ENCODE measurements at regions not wholly inside any gene's neighbourhood (a gene's known extent, or its start where the extent isn't known, plus 50 kb on each side); places are given as distances from the start of the nearest gene placed in this dataset.
"Not testable (repeated sequence)": the region's sequence is repeated elsewhere in the genome, so short reads cannot be mapped to it uniquely, and the experiment has no call there.

- Mint-ChIP-seq H3K36me3 (ENCODE audit: low read depth) (no peaks in the 10 kb centered on the region), H3K4me3 (no peak overlapping the region)
Measured at GRCh38 chr5:7274203-7274602, 121.7 kb upstream of the ADCY2 start.

DNA sequence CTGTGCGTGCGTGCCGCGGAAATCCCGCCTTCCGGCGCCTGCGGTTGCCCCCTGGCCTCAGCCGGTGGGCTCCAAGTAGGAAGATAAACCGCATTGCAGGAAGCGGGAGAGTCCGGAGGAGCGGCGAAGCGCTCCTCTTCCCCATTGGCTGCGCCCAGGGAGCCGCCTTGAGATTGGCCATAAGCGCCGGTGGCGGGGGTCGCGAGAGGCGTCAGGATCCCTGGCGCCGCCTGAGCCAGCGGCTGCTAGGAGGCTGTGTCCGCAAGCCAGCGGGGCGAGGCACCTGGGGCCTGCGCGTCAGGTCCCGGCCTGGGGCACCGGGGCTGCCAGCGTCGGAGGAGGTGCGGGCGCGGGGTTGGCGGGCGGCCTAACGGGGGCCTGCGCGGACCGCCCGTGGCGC lies 106.3 kb upstream of the ADCY2 start:
- not testable (repeated sequence) for H3K4me1 Mint-ChIP-seq; DNase-seq (ENCODE audit: low read depth, low spot score); H3K27ac Mint-ChIP-seq (ENCODE audit: unreplicated experiment); H3K4me3 Mint-ChIP-seq; H3K9me3 Mint-ChIP-seq; H3K36me3 Mint-ChIP-seq (ENCODE audit: low read depth); H3K27me3 Mint-ChIP-seq (ENCODE audit: low read depth)

More at GRCh38 chr5:7274203-7274602, 121.7 kb upstream of the ADCY2 start:
- DNase-seq (ENCODE audit: low read depth, low spot score) = no peak
- peaks cover 2% of the 10 kb centered on the region for H3K27me3 Mint-ChIP-seq (ENCODE audit: low read depth)
- no peaks in the 10 kb centered on the region for H3K9me3 Mint-ChIP-seq
- TF ChIP-seq, protein P1, sequence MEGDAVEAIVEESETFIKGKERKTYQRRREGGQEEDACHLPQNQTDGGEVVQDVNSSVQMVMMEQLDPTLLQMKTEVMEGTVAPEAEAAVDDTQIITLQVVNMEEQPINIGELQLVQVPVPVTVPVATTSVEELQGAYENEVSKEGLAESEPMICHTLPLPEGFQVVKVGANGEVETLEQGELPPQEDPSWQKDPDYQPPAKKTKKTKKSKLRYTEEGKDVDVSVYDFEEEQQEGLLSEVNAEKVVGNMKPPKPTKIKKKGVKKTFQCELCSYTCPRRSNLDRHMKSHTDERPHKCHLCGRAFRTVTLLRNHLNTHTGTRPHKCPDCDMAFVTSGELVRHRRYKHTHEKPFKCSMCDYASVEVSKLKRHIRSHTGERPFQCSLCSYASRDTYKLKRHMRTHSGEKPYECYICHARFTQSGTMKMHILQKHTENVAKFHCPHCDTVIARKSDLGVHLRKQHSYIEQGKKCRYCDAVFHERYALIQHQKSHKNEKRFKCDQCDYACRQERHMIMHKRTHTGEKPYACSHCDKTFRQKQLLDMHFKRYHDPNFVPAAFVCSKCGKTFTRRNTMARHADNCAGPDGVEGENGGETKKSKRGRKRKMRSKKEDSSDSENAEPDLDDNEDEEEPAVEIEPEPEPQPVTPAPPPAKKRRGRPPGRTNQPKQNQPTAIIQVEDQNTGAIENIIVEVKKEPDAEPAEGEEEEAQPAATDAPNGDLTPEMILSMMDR (conservative IDR thresholded peaks at IDR 0.05) = no peak
- no peaks in the 10 kb centered on the region for H3K4me1 Mint-ChIP-seq
- no peak overlapping the region for H3K27ac Mint-ChIP-seq (ENCODE audit: unreplicated experiment)

DNA sequence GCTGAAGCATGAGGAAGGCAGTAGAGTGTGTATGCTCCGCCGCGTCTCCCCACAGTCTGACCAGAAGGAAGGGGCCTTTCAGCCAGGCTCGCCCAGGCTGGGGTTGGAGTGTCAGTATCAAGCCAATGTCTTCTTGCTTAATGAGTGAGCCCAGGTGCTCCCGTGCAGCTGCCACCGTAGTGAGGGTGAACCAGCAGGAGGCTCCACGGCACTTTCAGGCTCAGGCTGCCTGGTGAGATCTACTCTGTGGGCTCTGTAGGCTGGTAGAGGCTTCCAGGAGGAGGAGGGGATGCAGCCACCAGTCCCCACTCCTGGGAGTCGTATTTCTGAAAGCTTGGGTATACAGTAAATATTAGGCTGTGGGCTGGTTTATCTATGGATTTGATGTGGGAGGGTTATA lies 98.1 kb upstream of the ADCY2 start:
- H3K36me3 Mint-ChIP-seq (ENCODE audit: low read depth); H3K9me3 Mint-ChIP-seq; H3K27me3 Mint-ChIP-seq (ENCODE audit: low read depth); H3K4me1 Mint-ChIP-seq; H3K4me3 Mint-ChIP-seq; H3K27ac Mint-ChIP-seq (ENCODE audit: unreplicated experiment); DNase-seq (ENCODE audit: low read depth, low spot score): not testable (repeated sequence)

DNA sequence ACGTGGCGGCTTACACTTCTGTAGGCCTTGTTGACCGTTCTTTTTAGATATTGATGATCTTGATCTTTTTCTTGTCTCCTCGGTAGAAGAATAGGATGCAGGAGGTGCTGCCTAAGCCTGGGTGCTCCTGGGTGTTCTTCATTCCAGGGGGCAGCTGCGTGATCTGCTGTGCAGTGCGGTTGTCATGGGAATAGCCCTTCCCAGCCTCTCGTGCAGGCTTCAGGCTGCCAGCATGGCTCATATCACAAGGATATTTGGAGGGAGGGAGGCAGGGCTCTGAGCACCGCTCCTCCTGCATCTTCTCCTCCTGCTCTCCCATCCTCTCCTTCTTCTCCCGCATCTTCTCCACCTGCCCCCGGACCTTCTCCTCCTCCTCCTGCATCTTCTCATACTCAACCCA lies 96.2 kb upstream of the ADCY2 start:
- not testable (repeated sequence) for H3K27me3 Mint-ChIP-seq (ENCODE audit: low read depth); DNase-seq (ENCODE audit: low read depth, low spot score); H3K4me1 Mint-ChIP-seq; H3K36me3 Mint-ChIP-seq (ENCODE audit: low read depth); H3K9me3 Mint-ChIP-seq; H3K27ac Mint-ChIP-seq (ENCODE audit: unreplicated experiment); H3K4me3 Mint-ChIP-seq

DNA sequence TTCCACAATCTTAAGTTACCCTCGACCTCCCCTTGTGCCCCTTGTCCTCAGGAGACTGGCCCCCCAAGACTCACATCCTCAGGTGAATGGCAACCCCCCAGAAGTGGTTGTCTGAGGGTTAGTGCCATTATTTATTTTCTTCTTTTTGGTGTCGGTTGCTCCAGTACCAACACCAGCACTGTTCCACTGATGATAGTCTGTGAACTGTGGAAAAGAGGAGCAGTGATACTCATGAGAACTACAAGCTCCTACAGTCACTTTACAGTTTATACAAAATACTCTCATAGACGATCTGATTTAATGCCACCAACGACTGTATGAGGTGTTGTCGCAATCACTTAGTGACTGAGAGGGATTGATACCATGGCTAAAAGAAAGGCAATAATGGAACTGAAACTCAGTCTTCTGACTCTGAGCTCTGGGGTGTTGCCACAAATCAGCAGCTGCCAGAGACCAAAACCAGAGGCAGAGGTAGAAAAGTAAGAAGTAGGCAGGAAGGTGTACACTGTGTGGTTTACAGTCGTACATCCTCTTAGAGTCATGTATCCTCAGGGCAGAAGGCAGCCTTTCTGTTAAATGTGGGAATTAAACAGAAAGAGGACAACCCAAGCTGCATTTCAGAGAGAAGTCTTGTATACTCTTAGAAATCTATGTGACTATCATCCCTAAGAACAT lies 90.8 kb upstream of the ADCY2 start:
- not testable (repeated sequence) for H3K27ac Mint-ChIP-seq (ENCODE audit: unreplicated experiment); H3K9me3 Mint-ChIP-seq; H3K36me3 Mint-ChIP-seq (ENCODE audit: low read depth); H3K4me1 Mint-ChIP-seq; H3K4me3 Mint-ChIP-seq; DNase-seq (ENCODE audit: low read depth, low spot score); H3K27me3 Mint-ChIP-seq (ENCODE audit: low read depth)

DNA sequence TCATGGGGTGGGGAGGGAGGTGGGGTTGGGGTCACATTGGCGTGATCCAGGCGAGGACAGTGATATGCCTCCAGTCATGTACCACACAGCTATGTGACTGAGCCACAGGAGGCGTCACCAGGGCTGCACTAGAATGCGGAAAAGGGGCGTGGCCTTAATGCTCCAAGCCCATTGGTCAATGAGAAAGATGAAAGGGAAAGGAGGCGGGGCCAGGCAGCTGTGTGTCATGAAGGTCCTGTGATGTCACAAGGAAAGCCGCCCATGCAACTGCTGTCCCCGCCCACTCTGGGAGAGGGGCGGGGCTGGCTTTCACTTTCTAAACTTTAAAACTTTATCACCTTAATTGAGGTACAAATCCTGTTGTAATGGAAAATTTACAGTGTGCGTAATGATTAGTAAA lies 89.4 kb upstream of the ADCY2 start:
- H3K4me1 Mint-ChIP-seq; H3K27me3 Mint-ChIP-seq (ENCODE audit: low read depth); H3K36me3 Mint-ChIP-seq (ENCODE audit: low read depth); H3K27ac Mint-ChIP-seq (ENCODE audit: unreplicated experiment); H3K4me3 Mint-ChIP-seq; H3K9me3 Mint-ChIP-seq; DNase-seq (ENCODE audit: low read depth, low spot score): not testable (repeated sequence)

GRCh38 chr5:7307709-7308108 lies 88.2 kb upstream of the ADCY2 start:
- H3K4me1 Mint-ChIP-seq; H3K27me3 Mint-ChIP-seq (ENCODE audit: low read depth); H3K36me3 Mint-ChIP-seq (ENCODE audit: low read depth); H3K4me3 Mint-ChIP-seq; H3K9me3 Mint-ChIP-seq; H3K27ac Mint-ChIP-seq (ENCODE audit: unreplicated experiment); DNase-seq (ENCODE audit: low read depth, low spot score): not testable (repeated sequence)

DNA sequence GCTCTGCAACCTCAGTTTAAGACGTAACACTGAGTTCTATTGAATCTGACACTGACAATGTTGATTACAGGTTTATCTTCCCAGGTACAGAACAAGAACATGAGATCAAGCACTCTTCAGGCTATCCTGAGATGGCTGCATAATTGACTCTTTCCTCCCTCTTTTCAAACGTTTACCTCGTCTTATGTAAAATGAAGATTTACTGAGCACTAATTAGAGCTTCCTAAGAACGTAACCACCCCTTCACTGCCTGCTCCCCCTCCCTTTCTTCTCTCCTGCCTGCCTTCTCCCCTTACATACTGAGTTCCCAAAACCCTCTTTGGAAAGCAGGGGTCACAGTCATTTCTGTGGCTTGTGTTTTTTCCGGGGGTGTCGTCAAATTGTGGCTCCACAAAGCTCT lies 86.2 kb upstream of the ADCY2 start:
- DNase-seq (ENCODE audit: low read depth, low spot score); H3K4me3 Mint-ChIP-seq; H3K36me3 Mint-ChIP-seq (ENCODE audit: low read depth); H3K27ac Mint-ChIP-seq (ENCODE audit: unreplicated experiment); H3K9me3 Mint-ChIP-seq; H3K4me1 Mint-ChIP-seq; H3K27me3 Mint-ChIP-seq (ENCODE audit: low read depth): not testable (repeated sequence)

- not testable (repeated sequence) for H3K27me3 Mint-ChIP-seq (ENCODE audit: low read depth); H3K9me3 Mint-ChIP-seq; H3K4me3 Mint-ChIP-seq; DNase-seq (ENCODE audit: low read depth, low spot score); H3K4me1 Mint-ChIP-seq; H3K27ac Mint-ChIP-seq (ENCODE audit: unreplicated experiment); H3K36me3 Mint-ChIP-seq (ENCODE audit: low read depth)
Measured at GRCh38 chr5:7310656-7311055, 85.3 kb upstream of the ADCY2 start.

DNA sequence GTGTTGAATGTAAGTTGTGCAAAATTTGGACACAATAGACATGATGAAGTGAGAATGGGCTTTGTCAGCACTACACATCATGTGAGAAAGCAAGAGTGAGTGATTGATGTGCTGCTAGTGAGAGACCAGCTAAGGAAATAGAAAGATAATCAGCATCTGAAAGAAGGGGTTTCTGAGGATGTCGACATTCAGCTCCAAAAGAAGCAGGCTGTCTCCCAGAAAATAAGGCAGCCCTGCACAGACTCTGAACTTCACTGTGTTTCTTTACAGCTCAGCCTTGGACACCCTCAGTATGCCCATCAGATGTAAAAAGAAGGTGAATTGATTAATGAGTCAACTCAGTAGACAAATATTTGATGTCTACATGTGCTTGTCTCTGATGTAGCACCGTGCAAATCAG lies 80.8 kb upstream of the ADCY2 start:
- Mint-ChIP-seq H3K27me3 (ENCODE audit: low read depth) (peaks cover 9% of the 10 kb centered on the region), H3K27ac (ENCODE audit: unreplicated experiment) (no peak overlapping the region), H3K9me3 (no peaks in the 10 kb centered on the region), H3K4me1 (peaks cover 16% of the 10 kb centered on the region), H3K4me3 (no peak overlapping the region), H3K36me3 (ENCODE audit: low read depth) (no peaks in the 10 kb centered on the region)
- TF ChIP-seq, protein P1 (conservative IDR thresholded peaks at IDR 0.05) = no peak
- DNase-seq (ENCODE audit: low read depth, low spot score) = no peak
